Type B pancreatic cell (in vitro differentiated cells): ENCODE measurements at regions not wholly inside any gene's neighbourhood (a gene's known extent, or its start where the extent isn't known, plus 50 kb on each side); places are given as distances from the start of the nearest gene placed in this dataset.
A peak's percentile ranks its signal among the peaks of the same experiment; 100 is the strongest.

Experiments
- DNase-seq: peaks from one replicate; pipeline ENCODE4 v3.0.0; 2021; ENCODE audit warnings: mixed read lengths; ENCODE audit not compliant: unreplicated experiment; ENCODE audit errors: extremely low spot score
- H3K27ac Mint-ChIP-seq: 2 replicates; pipeline ENCODE4 v1.8.0; 2021; ENCODE audit warnings: mild to moderate bottlenecking, mixed read lengths
- H3K27me3 Mint-ChIP-seq: 2 replicates; pipeline ENCODE4 v1.8.0; 2021; ENCODE audit warnings: mixed read lengths
- H3K36me3 Mint-ChIP-seq: 2 replicates; pipeline ENCODE4 v1.8.0; 2021; ENCODE audit warnings: mixed read lengths
- H3K4me1 Mint-ChIP-seq: one replicate; pipeline ENCODE4 v1.8.0; 2021; ENCODE audit warnings: mixed read lengths; ENCODE audit not compliant: unreplicated experiment
- H3K4me3 Mint-ChIP-seq: 2 replicates; pipeline ENCODE4 v1.8.0; 2021; ENCODE audit warnings: mild to moderate bottlenecking, mixed read lengths
- H3K9me3 Mint-ChIP-seq: 2 replicates; pipeline ENCODE4 v1.8.0; 2021; ENCODE audit warnings: mixed read lengths
- TF ChIP-seq, protein P1 (sequence below): fragments of 200-600 bp; sonication (generic); conservative IDR thresholded peaks from 2 replicates; pipeline ENCODE4 v1.5.0; 2021; ENCODE audit warnings: antibody characterized with exemption, mild to moderate bottlenecking

DNA sequence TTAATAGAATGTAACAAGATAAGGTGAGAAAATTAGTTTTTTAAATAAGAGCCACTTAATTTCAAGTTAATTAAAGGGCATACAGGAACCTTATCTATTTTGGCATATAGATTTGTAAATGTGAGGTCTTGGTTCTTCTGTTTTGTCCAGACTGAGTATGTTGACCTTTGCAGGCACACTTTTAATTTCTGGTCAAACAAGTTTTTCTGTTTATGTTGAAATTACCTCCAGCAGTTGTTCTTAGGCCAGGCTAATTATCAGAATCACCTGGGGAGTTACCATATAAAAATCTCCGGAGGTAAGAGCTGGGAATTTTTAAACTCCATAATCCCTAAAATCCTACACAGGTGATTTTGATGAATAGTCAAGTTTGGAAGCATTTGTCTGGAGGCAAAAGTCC is 227.4 kb upstream of the ANKRD50 start:
- peaks cover 14% of the 10 kb centered on the region for H3K4me1 Mint-ChIP-seq

DNA sequence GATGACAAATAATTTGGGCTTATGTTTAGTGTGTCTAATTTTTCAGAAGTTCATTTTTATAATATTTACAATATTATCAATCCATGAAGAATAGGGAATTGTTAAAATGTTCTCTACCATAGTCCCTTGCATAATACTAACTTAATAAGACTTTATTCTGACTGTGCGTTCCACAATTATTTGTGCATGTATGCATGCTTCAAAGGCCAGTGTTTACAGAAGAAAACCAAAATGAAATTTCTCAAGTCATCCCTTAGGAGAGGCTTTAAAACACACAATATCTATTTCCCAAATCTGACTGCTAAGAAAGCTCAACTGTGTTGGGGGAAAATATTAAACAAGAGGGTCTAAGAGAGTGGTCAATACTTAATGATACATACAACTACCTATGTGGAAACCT is 226.3 kb upstream of the ANKRD50 start:
- no peak for DNase-seq
- Mint-ChIP-seq H3K4me3 (no peak overlapping the region), H3K36me3 (no peaks in the 10 kb centered on the region), H3K9me3 (peaks cover 4% of the 10 kb centered on the region), H3K27me3 (no peaks in the 10 kb centered on the region), H3K27ac (no peak overlapping the region), H3K4me1 (peaks cover 14% of the 10 kb centered on the region)
- TF ChIP-seq, protein P1, sequence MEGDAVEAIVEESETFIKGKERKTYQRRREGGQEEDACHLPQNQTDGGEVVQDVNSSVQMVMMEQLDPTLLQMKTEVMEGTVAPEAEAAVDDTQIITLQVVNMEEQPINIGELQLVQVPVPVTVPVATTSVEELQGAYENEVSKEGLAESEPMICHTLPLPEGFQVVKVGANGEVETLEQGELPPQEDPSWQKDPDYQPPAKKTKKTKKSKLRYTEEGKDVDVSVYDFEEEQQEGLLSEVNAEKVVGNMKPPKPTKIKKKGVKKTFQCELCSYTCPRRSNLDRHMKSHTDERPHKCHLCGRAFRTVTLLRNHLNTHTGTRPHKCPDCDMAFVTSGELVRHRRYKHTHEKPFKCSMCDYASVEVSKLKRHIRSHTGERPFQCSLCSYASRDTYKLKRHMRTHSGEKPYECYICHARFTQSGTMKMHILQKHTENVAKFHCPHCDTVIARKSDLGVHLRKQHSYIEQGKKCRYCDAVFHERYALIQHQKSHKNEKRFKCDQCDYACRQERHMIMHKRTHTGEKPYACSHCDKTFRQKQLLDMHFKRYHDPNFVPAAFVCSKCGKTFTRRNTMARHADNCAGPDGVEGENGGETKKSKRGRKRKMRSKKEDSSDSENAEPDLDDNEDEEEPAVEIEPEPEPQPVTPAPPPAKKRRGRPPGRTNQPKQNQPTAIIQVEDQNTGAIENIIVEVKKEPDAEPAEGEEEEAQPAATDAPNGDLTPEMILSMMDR, result no peak

More for the DNA sequence above, 227.4 kb upstream of the ANKRD50 start:
- TF ChIP-seq, protein P1, result no peak
- Mint-ChIP-seq H3K27me3 (no peaks in the 10 kb centered on the region), H3K27ac (no peak overlapping the region), H3K4me3 (no peak overlapping the region), H3K9me3 (peaks cover 4% of the 10 kb centered on the region), H3K36me3 (no peaks in the 10 kb centered on the region)
- no peak for DNase-seq

DNA sequence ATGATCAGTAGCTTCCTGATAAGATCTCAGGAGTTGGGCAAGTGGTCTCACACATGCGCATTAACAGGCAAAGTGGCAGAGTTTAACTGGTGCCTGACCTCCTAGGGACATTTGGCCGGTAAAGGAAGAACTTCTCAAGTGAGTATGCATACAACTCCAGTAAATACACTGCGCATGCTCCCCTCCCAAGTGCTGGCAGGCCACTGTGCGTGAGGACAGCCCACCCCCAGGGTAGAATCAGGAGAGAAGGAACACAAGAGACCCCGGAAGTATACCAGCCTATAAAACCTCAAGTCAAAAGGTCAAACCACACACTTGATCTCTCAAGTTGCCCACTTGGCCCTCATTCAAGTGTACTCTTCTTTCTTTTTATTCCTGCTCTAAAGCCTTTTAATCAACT is 225.5 kb upstream of the ANKRD50 start:
- H3K9me3 Mint-ChIP-seq, result peaks cover 4% of the 10 kb centered on the region
- H3K4me1 Mint-ChIP-seq, result peaks cover 14% of the 10 kb centered on the region
- TF ChIP-seq, protein P1, result no peak
- no peaks in the 10 kb centered on the region for H3K36me3 Mint-ChIP-seq
- DNase-seq, result no peak
- H3K27ac Mint-ChIP-seq, result no peak overlapping the region
- H3K27me3 Mint-ChIP-seq, result no peaks in the 10 kb centered on the region
- no peak overlapping the region for H3K4me3 Mint-ChIP-seq

DNA sequence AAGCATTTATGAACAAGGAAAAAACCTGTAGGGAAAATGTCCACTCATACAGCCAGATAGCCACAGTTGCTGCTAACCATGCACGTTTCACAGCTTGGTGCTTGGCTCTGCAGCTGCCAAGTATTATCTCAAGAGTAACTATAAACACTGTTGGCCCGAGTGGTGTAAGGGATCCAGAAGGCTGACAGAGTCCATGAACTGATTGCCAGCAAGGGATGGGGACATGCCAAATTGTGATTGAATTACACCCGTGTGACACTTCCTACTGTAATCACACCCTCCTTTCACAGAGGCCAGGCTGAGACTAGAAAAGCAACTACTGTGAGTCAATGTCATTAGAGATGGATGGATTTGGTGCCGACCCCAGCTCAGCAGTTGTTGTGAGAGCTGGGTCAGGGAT is 223.9 kb upstream of the ANKRD50 start:
- H3K27ac Mint-ChIP-seq, result no peak overlapping the region
- peaks cover 14% of the 10 kb centered on the region for H3K4me1 Mint-ChIP-seq
- peaks cover 4% of the 10 kb centered on the region for H3K9me3 Mint-ChIP-seq
- no peak for DNase-seq
- TF ChIP-seq, protein P1, result no peak
- no peaks in the 10 kb centered on the region for H3K27me3 Mint-ChIP-seq
- H3K4me3 Mint-ChIP-seq, result peak overlapping the region; percentile 27
- no peaks in the 10 kb centered on the region for H3K36me3 Mint-ChIP-seq

DNA sequence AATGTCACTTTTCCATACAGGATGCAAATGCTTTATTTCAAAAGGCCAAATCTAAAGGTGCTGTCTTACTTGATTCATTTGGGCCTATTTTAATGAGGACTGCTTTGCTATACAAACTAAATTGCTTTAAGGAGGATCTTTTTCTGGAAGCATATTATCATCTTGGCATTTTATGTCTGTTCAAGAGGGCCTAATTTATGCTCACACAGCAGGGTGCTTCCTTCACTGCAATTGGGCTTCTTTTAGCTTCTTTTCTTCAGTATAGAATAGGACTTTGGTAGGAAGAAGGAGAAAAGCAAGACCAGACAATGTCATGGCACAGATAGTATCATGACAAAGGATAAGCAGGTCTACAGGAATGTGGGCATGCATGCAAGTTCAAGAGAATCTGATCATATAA is 222.4 kb upstream of the ANKRD50 start:
- DNase-seq, result no peak
- H3K4me3 Mint-ChIP-seq, result no peak overlapping the region
- no peak overlapping the region for H3K27ac Mint-ChIP-seq
- peaks cover 4% of the 10 kb centered on the region for H3K9me3 Mint-ChIP-seq
- H3K36me3 Mint-ChIP-seq, result no peaks in the 10 kb centered on the region
- peaks cover 25% of the 10 kb centered on the region for H3K4me1 Mint-ChIP-seq
- no peaks in the 10 kb centered on the region for H3K27me3 Mint-ChIP-seq
- TF ChIP-seq, protein P1, result no peak

DNA sequence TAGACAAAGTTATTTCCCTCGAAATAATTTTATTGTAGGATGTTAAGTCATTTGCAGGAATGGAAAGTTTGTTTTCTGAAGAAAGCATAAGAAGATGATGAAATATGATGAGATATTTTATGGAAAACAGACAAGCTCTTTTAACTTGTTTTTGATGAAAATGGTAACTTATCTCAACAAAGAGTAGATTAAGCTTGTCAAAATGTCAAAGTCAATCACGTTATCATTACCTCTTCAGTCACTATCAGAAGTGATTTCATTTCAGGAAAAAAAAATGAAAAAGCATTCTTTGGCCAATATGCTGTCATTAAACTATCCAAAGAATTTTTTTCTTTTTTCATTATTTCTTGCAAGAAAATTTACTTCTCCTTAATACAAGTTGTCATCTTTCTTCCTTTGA is 221.0 kb upstream of the ANKRD50 start:
- H3K27ac Mint-ChIP-seq, result no peak overlapping the region
- no peaks in the 10 kb centered on the region for H3K36me3 Mint-ChIP-seq
- peaks cover 21% of the 10 kb centered on the region for H3K4me1 Mint-ChIP-seq
- peaks cover 4% of the 10 kb centered on the region for H3K9me3 Mint-ChIP-seq
- no peaks in the 10 kb centered on the region for H3K27me3 Mint-ChIP-seq
- H3K4me3 Mint-ChIP-seq, result no peak overlapping the region
- DNase-seq, result no peak
- TF ChIP-seq, protein P1, result no peak
